ENCODE measurements at regions not wholly inside any gene's neighbourhood (a gene's known extent, or its start where the extent isn't known, plus 50 kb on each side); places are given as distances from the start of the nearest gene placed in this dataset.

GRCh38 chr11:8779107-8779506 is 96.5 kb downstream of the RPL27A start:
- intact Hi-C loops (cut with DNase I): loop anchor here in 2 of 10 donors (5.0 to 10.0 kb wide), 2 partner anchors 33 to 74 kb away; a partner anchor contains a TSS
- Histone ChIP-seq H3K4me1 (peaks cover 0 to 81% (median 53%) of the 10 kb centered on the region in 12 donors), H3K36me3 (no peaks in the 10 kb centered on the region), H3K9me3 (no peaks in the 10 kb centered on the region), H3K27me3 (no peaks in the 10 kb centered on the region), H3K4me3 (no peak overlapping the region), H3K27ac (peak overlapping the region in 11 of 12 donors; percentile 30 to 86 (median 72))
- TF ChIP-seq POLR2A (IDR thresholded peaks at IDR 0.05) (no peak), CTCF (IDR thresholded peaks at IDR 0.05) (no peak)
- WGBS, 4 donors: 48 to 59% (median 54%) methylated on average over 4 of the region's 4 CpGs
- DNase-seq (no peak), ATAC-seq (peak in 2 of 4 donors; percentile 4 to 8)

GRCh38 chr11:8779732-8780131 is 97.1 kb downstream of the RPL27A start:
- no peak for DNase-seq
- H3K27me3 ChIP-seq: no peaks in the 10 kb centered on the region
- peaks cover 0 to 75% (median 52%) of the 10 kb centered on the region in 12 donors for H3K4me1 ChIP-seq
- H3K36me3 ChIP-seq: no peaks in the 10 kb centered on the region
- H3K4me3 ChIP-seq: no peak overlapping the region
- H3K27ac ChIP-seq: peak overlapping the region in 4 of 12 donors; percentile 31 to 86 (median 54)
- TF ChIP-seq CTCF (IDR thresholded peaks at IDR 0.05) (no peak), POLR2A (IDR thresholded peaks at IDR 0.05) (no peak)
- no peaks in the 10 kb centered on the region for H3K9me3 ChIP-seq
- ATAC-seq: no peak
- 75 to 83% (median 80%) methylated on average over 10 of the region's 10 CpGs for WGBS, 4 donors
- intact Hi-C loops (cut with DNase I): loop anchor here in 2 of 10 donors (5.0 to 10.0 kb wide), 2 partner anchors 33 to 75 kb away; a partner anchor contains a TSS

- no peaks in the 10 kb centered on the region for H3K36me3 ChIP-seq
- no peaks in the 10 kb centered on the region for H3K27me3 ChIP-seq
- DNase-seq: no peak
- H3K27ac ChIP-seq: peak overlapping the region in 5 of 12 donors; percentile 11 to 76 (median 20)
- H3K4me3 ChIP-seq: no peak overlapping the region
- intact Hi-C loops (cut with DNase I): no loop called here
- peaks cover 0 to 75% (median 32%) of the 10 kb centered on the region in 12 donors for H3K4me1 ChIP-seq
- TF ChIP-seq POLR2A (IDR thresholded peaks at IDR 0.05) (no peak), CTCF (IDR thresholded peaks at IDR 0.05) (no peak)
- WGBS, 4 donors: 55 to 62% (median 59%) methylated on average over 6 of the region's 6 CpGs
- no peaks in the 10 kb centered on the region for H3K9me3 ChIP-seq
- ATAC-seq: no peak
These were observed 102.4 kb downstream of the RPL27A start for GRCh38 chr11:8784954-8785353.

GRCh38 chr11:8785457-8785856 is 102.9 kb downstream of the RPL27A start:
- no peak for TF ChIP-seq POLR2A (IDR thresholded peaks at IDR 0.05)
- no peak for TF ChIP-seq CTCF (IDR thresholded peaks at IDR 0.05)
- H3K27me3 ChIP-seq: no peaks in the 10 kb centered on the region
- WGBS, 4 donors: 55 to 73% (median 64%) methylated on average over 3 of the region's 3 CpGs
- ATAC-seq: peak in 3 of 4 donors; percentile 54 to 71 (median 57)
- no peak overlapping the region for H3K4me3 ChIP-seq
- H3K36me3 ChIP-seq: no peaks in the 10 kb centered on the region
- intact Hi-C loops (cut with DNase I): no loop called here
- H3K9me3 ChIP-seq: no peaks in the 10 kb centered on the region
- peaks cover 0 to 75% (median 31%) of the 10 kb centered on the region in 12 donors for H3K4me1 ChIP-seq
- H3K27ac ChIP-seq: peak overlapping the region in 5 of 12 donors; percentile 11 to 76 (median 20)
- no peak for DNase-seq

All from heart left ventricle (tissue), 16 donors.